HL-60 (cell line): ENCODE measurements at regions not wholly inside any gene's neighbourhood (a gene's known extent, or its start where the extent isn't known, plus 50 kb on each side); places are given as distances from the start of the nearest gene placed in this dataset.

Source experiments
- DNase-seq, 2 experiments: peaks; one replicate each; pipeline ENCODE4 v3.0.0-alpha.2; 2010 to 2020; ENCODE audit warnings: low read depth in 1 of 2, low spot score in 1 of 2
- H3K27ac ChIP-seq: fragments of 250-450 bp; sonication (Bioruptor Pico); replicated peaks from 2 replicates; pipeline ENCODE4 v1.5.1; 2020; ENCODE audit warnings: mild to moderate bottlenecking, moderate library complexity
- H3K27me3 ChIP-seq: fragments of 250-450 bp; sonication (Bioruptor Pico); 2 replicates; pipeline ENCODE4 v1.5.1; 2021; ENCODE audit warnings: mild to moderate bottlenecking, moderate library complexity; ENCODE audit not compliant: insufficient read depth, poor library complexity, severe bottlenecking
- H3K4me3 ChIP-seq: replicated peaks from 2 replicates; pipeline ENCODE4 v1.5.1; 2011; ENCODE audit warnings: mild to moderate bottlenecking, control low read depth, low read length; ENCODE audit not compliant: insufficient read depth
- GABPA ChIP-seq: IDR thresholded peaks from 2 replicates; pipeline ENCODE4 v1.6.1; 2012; ENCODE audit warnings: low read depth
- POLR2AphosphoS5 ChIP-seq: IDR thresholded peaks from 2 replicates; pipeline ENCODE4 v1.6.1; 2012; ENCODE audit warnings: low read depth
- SPI1 ChIP-seq: IDR thresholded peaks from 2 replicates; pipeline ENCODE4 v1.6.1; 2012; ENCODE audit warnings: low read depth, mild to moderate bottlenecking, borderline replicate concordance
- TF ChIP-seq, protein P1 (sequence below): IDR thresholded peaks from 2 replicates; pipeline ENCODE4 v1.6.1; 2012; ENCODE audit warnings: low read depth; ENCODE audit not compliant: insufficient replicate concordance
- TF ChIP-seq, protein P2 (sequence below): IDR thresholded peaks from one replicate; pipeline ENCODE4 v1.5.1; 2011; ENCODE audit warnings: low read length, control low read depth, inconsistent platforms; ENCODE audit not compliant: insufficient read depth

DNA sequence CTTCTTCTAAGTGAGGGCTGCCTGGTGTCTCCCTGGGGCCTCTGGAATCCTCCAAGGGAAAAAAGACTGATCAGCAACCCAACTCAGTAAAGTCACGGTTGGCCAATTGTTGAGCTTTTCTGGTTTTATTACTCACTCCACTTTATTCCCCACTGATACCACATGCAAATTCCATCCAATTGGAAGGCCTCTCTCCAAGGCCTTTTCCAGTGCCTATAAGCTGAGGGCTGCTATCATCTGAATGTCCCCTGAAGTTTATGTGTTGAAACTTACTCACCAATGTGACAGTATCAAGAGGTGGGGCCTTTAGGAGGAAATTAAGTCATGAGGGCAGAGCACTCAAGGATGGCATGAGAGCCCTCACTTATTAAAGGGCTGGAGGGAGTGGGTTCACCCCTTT, 463.3 kb downstream of the BUD13 start:
- no peak for DNase-seq
- TF ChIP-seq, protein P1, sequence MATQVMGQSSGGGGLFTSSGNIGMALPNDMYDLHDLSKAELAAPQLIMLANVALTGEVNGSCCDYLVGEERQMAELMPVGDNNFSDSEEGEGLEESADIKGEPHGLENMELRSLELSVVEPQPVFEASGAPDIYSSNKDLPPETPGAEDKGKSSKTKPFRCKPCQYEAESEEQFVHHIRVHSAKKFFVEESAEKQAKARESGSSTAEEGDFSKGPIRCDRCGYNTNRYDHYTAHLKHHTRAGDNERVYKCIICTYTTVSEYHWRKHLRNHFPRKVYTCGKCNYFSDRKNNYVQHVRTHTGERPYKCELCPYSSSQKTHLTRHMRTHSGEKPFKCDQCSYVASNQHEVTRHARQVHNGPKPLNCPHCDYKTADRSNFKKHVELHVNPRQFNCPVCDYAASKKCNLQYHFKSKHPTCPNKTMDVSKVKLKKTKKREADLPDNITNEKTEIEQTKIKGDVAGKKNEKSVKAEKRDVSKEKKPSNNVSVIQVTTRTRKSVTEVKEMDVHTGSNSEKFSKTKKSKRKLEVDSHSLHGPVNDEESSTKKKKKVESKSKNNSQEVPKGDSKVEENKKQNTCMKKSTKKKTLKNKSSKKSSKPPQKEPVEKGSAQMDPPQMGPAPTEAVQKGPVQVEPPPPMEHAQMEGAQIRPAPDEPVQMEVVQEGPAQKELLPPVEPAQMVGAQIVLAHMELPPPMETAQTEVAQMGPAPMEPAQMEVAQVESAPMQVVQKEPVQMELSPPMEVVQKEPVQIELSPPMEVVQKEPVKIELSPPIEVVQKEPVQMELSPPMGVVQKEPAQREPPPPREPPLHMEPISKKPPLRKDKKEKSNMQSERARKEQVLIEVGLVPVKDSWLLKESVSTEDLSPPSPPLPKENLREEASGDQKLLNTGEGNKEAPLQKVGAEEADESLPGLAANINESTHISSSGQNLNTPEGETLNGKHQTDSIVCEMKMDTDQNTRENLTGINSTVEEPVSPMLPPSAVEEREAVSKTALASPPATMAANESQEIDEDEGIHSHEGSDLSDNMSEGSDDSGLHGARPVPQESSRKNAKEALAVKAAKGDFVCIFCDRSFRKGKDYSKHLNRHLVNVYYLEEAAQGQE = no peak
- TF ChIP-seq, protein P2, sequence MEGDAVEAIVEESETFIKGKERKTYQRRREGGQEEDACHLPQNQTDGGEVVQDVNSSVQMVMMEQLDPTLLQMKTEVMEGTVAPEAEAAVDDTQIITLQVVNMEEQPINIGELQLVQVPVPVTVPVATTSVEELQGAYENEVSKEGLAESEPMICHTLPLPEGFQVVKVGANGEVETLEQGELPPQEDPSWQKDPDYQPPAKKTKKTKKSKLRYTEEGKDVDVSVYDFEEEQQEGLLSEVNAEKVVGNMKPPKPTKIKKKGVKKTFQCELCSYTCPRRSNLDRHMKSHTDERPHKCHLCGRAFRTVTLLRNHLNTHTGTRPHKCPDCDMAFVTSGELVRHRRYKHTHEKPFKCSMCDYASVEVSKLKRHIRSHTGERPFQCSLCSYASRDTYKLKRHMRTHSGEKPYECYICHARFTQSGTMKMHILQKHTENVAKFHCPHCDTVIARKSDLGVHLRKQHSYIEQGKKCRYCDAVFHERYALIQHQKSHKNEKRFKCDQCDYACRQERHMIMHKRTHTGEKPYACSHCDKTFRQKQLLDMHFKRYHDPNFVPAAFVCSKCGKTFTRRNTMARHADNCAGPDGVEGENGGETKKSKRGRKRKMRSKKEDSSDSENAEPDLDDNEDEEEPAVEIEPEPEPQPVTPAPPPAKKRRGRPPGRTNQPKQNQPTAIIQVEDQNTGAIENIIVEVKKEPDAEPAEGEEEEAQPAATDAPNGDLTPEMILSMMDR = no peak
- no peak for TF ChIP-seq SPI1
- no peak for TF ChIP-seq GABPA
- TF ChIP-seq POLR2AphosphoS5 = no peak
- Histone ChIP-seq H3K4me3 (no peak overlapping the region), H3K27ac (no peak overlapping the region), H3K27me3 (no peaks in the 10 kb centered on the region)

DNA sequence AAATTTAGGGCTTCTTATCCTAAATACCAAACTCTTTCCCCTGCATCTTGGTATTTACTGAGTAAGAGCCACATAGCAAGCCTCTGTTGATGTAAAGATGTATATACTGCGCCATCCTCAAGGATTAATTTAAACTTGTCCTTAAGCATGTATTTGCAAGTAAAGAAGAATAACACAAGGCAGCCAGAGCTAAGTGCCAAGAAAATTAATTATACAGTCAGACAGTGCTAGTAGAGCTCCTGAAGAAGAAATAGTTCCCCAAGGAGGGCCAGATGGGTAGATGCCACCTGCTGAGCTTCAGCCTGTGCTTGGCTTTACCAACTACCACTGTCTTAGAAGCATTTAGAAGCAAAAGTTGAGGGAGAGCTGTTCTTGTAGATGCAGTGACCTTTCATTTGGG, 470.0 kb downstream of the BUD13 start:
- no peak for TF ChIP-seq SPI1
- TF ChIP-seq GABPA = no peak
- no peak for TF ChIP-seq POLR2AphosphoS5
- TF ChIP-seq, protein P1 = no peak
- TF ChIP-seq, protein P2 = no peak
- Histone ChIP-seq H3K27me3 (no peaks in the 10 kb centered on the region), H3K4me3 (no peak overlapping the region), H3K27ac (no peak overlapping the region)
- no peak for DNase-seq

DNA sequence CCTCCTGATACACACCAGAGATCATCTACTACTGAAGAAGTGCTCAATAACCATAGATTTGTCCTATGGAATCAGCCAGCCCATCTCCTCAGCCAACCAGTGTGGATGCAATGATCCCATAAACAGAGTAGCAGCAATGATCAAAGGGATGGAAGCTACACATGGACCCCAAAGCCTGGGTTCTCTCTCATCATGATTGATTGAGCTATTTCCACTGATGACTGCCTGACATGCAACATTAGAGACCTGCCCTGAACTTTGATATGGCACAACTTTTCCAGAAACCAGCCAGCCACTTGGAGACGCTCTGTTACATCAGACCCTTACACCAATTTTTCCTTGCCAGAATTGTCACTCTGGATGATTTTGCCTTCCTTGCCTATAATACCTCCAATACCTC, 471.6 kb downstream of the BUD13 start:
- TF ChIP-seq, protein P2 = no peak
- TF ChIP-seq, protein P1 = no peak
- TF ChIP-seq SPI1 (no peak), GABPA (no peak), POLR2AphosphoS5 (no peak)
- Histone ChIP-seq H3K4me3 (no peak overlapping the region), H3K27me3 (no peaks in the 10 kb centered on the region), H3K27ac (no peak overlapping the region)
- no peak for DNase-seq
